ENCODE measurements at regions not wholly inside any gene's neighbourhood (a gene's known extent, or its start where the extent isn't known, plus 50 kb on each side); places are given as distances from the start of the nearest gene placed in this dataset.

GRCh38 chr2:377414-377813 is 89.5 kb upstream of the ALKAL2 start:
- TF ChIP-seq POU2F2 (IDR thresholded peaks at IDR 0.05; ENCODE audit: low read depth, low read length) (no peak), POLR2AphosphoS5 (IDR thresholded peaks at IDR 0.05; ENCODE audit: low read depth, low read length) (no peak), SPI1 (IDR thresholded peaks at IDR 0.05; ENCODE audit: low read depth, low read length) (no peak), POLR2A (IDR thresholded peaks at IDR 0.05; ENCODE audit: low read depth, low read length) (no peak)

Measured in GM12891 (cell line).